Breast epithelium (tissue), 4 donors: ENCODE measurements at regions not wholly inside any gene's neighbourhood (a gene's known extent, or its start where the extent isn't known, plus 50 kb on each side); places are given as distances from the start of the nearest gene placed in this dataset.

ENCODE experiments used
- DNase-seq, 2 donors: peaks; one replicate each; pipeline ENCODE4 v3.0.0-alpha.2; 2019; ENCODE audit warnings: low spot score in 2 of 2
- H3K27ac ChIP-seq, 2 donors: fragments of 200-600 bp; sonication (generic) in 1 of 2; one replicate each; pipeline ENCODE4 v1.5.1; 2016 to 2019; ENCODE audit warnings: mild to moderate bottlenecking in 1 of 2
- H3K27me3 ChIP-seq, 2 donors: fragments of 200-600 bp; sonication (generic) in 1 of 2; one replicate each; pipeline versions ENCODE4 v1.5.1 to v1.6.0; 2017 to 2019; ENCODE audit warnings: control low read depth in 1 of 2, mild to moderate bottlenecking in 1 of 2
- H3K36me3 ChIP-seq: fragments of 200-600 bp; one replicate; pipeline ENCODE4 v1.5.1; 2019
- H3K4me1 ChIP-seq, 2 donors: fragments of 200-600 bp; sonication (generic); one replicate each; pipeline ENCODE4 v1.5.1; 2016 to 2019; ENCODE audit warnings: control low read depth in 1 of 2
- H3K4me3 ChIP-seq, 3 donors: fragments of 200-600 bp; sonication (generic); 1 replicate in 2 of 3; 2 replicates in 1 of 3; pipeline ENCODE4 v1.5.1; 2016 to 2019; ENCODE audit warnings: mild to moderate bottlenecking in 3 of 3, moderate library complexity in 2 of 3
- H3K9me3 ChIP-seq, 2 donors: fragments of 200-600 bp; sonication (generic) in 1 of 2; one replicate each; pipeline ENCODE4 v1.5.1; 2016 to 2019; ENCODE audit warnings: control low read depth in 1 of 2
- POLR2A ChIP-seq: fragments of 450-650 bp; IDR thresholded peaks from one replicate; pipeline ENCODE4 v1.6.1; 2016; ENCODE audit warnings: antibody characterized with exemption, mild to moderate bottlenecking, moderate library complexity
- POLR2AphosphoS5 ChIP-seq, 3 donors: sonication (generic); formaldehyde crosslinking; IDR thresholded peaks; one replicate each; pipeline ENCODE4 v1.6.1; 2017; ENCODE audit warnings: antibody characterized with exemption in 3 of 3
- intact Hi-C: fragments of 100-400 bp; cut with DNase I; formaldehyde crosslinking; loops from one replicate; pipeline ENCODE4 v1.15.1; 2023; ENCODE audit warnings: low total_unique reads
- TF ChIP-seq, protein P1 (sequence below), 3 donors: fragments of 450-650 bp; IDR thresholded peaks; one replicate each; pipeline ENCODE4 v1.5.1; 2016 to 2017; ENCODE audit warnings: antibody characterized with exemption in 3 of 3, mild to moderate bottlenecking in 3 of 3, moderate library complexity in 3 of 3

DNA sequence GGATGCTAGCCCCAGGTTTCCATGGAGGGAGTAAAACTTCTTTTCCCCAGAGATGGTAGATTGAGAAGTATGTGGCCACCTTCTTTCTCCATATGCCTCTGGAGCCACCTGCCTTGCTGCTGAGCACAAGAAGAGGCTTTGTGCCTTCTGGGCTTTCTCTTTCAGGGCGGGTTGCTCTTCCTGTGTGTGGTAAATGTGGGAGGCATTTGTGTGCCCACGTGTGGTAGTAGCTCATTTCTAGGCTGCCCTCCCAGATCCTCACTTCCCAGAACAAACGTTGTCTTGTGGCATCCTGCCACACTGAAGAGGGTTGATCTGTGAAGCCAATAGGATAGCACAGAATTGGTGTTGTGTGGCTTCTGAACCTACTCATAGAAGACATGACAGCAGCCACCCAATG lies 342.0 kb upstream of the PODXL start:
- H3K9me3 ChIP-seq = no peaks in the 10 kb centered on the region
- TF ChIP-seq POLR2A = no peak
- no peak for TF ChIP-seq POLR2AphosphoS5 (IDR thresholded peaks at IDR 0.05)
- H3K4me1 ChIP-seq = no peaks in the 10 kb centered on the region
- no peak overlapping the region for H3K4me3 ChIP-seq
- intact Hi-C loops = no loop called here
- no peak for DNase-seq
- H3K27me3 ChIP-seq = no peaks in the 10 kb centered on the region
- no peaks in the 10 kb centered on the region for H3K36me3 ChIP-seq
- no peak overlapping the region for H3K27ac ChIP-seq

DNA sequence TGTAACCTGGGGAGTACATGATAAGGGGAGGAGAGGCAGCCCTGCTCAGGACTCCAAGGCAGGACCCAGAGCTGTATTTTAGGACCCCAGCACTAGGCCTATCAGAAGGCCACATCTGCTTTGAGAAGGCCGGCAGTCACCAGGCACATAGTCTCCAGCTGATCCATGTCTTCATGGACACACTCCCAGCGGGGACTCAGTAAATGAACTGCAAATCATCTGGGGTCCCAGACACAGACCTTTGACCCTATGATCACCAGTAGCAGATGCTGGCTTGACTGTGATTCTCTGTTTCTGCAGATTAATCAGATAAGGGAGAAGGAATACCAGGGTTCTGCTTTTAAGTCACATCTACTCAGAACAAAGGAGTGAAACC lies 341.4 kb upstream of the PODXL start:
- Histone ChIP-seq H3K9me3 (no peaks in the 10 kb centered on the region), H3K27ac (no peak overlapping the region), H3K4me3 (no peak overlapping the region), H3K27me3 (no peaks in the 10 kb centered on the region), H3K36me3 (no peaks in the 10 kb centered on the region), H3K4me1 (no peaks in the 10 kb centered on the region)
- no peak for TF ChIP-seq POLR2AphosphoS5 (IDR thresholded peaks at IDR 0.05)
- TF ChIP-seq, protein P1, sequence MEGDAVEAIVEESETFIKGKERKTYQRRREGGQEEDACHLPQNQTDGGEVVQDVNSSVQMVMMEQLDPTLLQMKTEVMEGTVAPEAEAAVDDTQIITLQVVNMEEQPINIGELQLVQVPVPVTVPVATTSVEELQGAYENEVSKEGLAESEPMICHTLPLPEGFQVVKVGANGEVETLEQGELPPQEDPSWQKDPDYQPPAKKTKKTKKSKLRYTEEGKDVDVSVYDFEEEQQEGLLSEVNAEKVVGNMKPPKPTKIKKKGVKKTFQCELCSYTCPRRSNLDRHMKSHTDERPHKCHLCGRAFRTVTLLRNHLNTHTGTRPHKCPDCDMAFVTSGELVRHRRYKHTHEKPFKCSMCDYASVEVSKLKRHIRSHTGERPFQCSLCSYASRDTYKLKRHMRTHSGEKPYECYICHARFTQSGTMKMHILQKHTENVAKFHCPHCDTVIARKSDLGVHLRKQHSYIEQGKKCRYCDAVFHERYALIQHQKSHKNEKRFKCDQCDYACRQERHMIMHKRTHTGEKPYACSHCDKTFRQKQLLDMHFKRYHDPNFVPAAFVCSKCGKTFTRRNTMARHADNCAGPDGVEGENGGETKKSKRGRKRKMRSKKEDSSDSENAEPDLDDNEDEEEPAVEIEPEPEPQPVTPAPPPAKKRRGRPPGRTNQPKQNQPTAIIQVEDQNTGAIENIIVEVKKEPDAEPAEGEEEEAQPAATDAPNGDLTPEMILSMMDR (IDR thresholded peaks at IDR 0.05) = no peak
- TF ChIP-seq POLR2A = no peak
- DNase-seq = no peak
- intact Hi-C loops = no loop called here

DNA sequence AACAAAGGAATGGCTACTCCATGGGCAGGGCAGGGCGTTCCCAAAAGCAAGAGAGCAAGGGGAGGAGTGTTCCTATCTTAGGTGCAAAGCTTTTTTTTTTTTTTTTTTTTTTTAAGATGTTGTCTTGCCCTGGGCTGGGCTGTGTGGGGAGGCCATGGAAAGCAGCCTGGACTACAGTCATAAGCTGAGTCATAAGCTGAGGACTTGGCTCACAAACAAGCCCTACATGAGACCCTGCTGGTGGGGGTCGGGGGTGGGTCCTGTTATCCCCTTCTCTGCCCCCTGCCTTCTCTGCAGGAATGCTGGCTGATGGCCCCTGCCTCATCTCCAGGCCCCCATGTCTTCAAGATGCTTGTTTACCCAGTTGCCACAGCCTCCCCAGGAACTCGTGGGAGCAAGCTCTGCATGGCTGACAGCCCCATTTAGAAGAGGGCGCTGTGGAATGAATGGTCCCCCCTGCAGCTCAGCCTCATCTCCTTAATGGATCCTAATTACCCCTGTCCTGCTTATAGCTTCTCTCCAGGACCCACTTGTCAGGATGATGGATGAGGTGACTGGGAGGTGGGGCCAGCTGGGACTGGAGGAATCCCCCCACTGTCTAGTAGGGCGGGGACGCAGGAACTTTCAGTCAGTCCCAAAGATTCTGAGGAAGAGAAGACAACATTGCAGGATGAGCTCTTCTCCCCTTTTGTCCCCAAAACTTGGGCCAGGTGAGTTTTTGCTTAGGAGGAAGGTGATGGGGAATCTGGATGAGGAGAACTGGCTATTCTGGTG lies 340.8 kb upstream of the PODXL start:
- Histone ChIP-seq H3K4me1 (no peaks in the 10 kb centered on the region), H3K27ac (no peak overlapping the region), H3K9me3 (no peaks in the 10 kb centered on the region), H3K4me3 (no peak overlapping the region), H3K36me3 (no peaks in the 10 kb centered on the region), H3K27me3 (no peaks in the 10 kb centered on the region)
- no peak for DNase-seq
- TF ChIP-seq POLR2AphosphoS5 (IDR thresholded peaks at IDR 0.05) (no peak), POLR2A (no peak)
- TF ChIP-seq, protein P1 (IDR thresholded peaks at IDR 0.05) = no peak
- intact Hi-C loops = no loop called here

DNA sequence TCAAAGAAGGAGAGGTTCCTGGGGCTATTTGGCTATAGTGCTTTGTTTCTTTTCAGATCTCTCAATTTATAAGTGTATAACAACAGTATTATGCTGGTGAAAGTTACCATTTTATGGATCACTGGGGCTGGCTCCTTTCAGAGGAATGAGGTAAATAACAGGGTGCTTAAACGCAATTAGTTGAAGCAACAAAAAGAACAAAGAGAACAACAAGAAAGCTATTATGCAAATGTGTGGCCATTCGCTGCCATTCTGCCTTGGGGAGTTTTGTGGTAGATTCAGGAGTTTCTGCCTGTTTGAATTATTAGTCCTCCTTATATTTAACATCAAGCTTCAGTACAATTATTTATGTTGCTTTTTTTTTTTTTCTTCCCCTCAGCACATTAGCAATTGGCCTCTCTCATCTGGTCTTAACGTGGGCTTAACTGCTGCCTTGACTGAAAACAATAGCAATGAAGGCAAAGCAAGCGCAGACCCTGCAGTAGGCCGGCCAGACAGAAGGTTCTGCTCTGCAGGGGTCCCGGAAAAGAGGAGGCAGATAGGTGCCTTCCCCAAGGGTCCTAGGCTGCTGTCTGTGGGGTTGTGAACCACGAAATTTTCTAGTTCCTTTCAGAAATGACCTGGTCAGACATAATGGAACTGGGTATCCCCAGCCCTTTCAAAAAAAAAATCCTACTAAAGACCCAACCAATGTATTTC lies 339.9 kb upstream of the PODXL start:
- Histone ChIP-seq H3K4me1 (no peaks in the 10 kb centered on the region), H3K27ac (no peak overlapping the region), H3K36me3 (no peaks in the 10 kb centered on the region), H3K4me3 (no peak overlapping the region), H3K9me3 (no peaks in the 10 kb centered on the region), H3K27me3 (no peaks in the 10 kb centered on the region)
- intact Hi-C loops = no loop called here
- no peak for DNase-seq
- no peak for TF ChIP-seq POLR2AphosphoS5 (IDR thresholded peaks at IDR 0.05)
- no peak for TF ChIP-seq POLR2A
- TF ChIP-seq, protein P1 (IDR thresholded peaks at IDR 0.05) = no peak

DNA sequence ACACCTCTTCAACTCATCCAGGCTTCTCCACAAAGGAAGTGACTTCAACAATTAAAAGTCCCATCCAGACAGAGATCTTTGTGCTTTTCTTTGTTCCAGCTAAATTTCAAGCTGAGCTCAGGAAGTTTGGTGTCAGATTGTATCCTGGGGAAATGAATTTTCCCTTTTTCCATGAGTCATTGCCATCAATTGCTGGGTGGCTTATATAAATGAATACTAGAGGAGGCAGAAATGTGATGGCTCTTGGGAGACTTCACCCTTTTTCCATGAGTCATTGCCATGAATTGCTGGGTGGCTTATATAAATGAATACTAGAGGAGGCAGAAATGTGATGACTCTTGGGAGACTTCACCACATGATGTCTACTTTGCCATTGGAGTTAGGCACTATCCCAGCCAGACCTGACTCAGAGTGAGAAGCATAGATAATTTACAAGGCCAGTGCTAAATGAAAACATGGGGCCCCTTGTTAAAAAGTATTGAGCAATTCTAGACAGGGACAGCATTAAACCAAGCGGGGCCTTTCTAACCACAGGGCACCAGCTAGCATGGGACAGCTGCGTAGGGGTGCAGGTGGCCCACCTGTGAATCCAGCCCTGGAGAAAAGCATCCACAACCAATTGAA lies 339.2 kb upstream of the PODXL start:
- Histone ChIP-seq H3K9me3 (no peaks in the 10 kb centered on the region), H3K4me3 (no peak overlapping the region), H3K27me3 (no peaks in the 10 kb centered on the region), H3K36me3 (no peaks in the 10 kb centered on the region), H3K27ac (no peak overlapping the region), H3K4me1 (no peaks in the 10 kb centered on the region)
- intact Hi-C loops = loop anchor here (2.0 kb wide), 1 partner anchor 163 kb away; no protein-coding TSS in a partner anchor
- TF ChIP-seq POLR2A (no peak), POLR2AphosphoS5 (IDR thresholded peaks at IDR 0.05) (no peak)
- TF ChIP-seq, protein P1 (IDR thresholded peaks at IDR 0.05) = no peak
- no peak for DNase-seq
